AG04450 (cell line): ENCODE measurements at regions not wholly inside any gene's neighbourhood (a gene's known extent, or its start where the extent isn't known, plus 50 kb on each side); places are given as distances from the start of the nearest gene placed in this dataset.

Experiments
- CTCF ChIA-PET: fragments of 300-600, 350-600 bp; formaldehyde crosslinking; extraction: SDS; loops from one replicate; lab custom pipeline; 2022; ENCODE audit warnings: antibody characterized with exemption, inconsistent platforms; lab: Charles Lee
- POLR2A ChIA-PET: fragments of 350-600 bp; formaldehyde crosslinking; extraction: SDS; loops from one replicate; lab custom pipeline; 2021; ENCODE audit warnings: antibody characterized with exemption, inconsistent platforms; lab: Yijun Ruan, JAX
- DNase-seq: peaks from one replicate; pipeline ENCODE4 v3.0.0-alpha.2; 2011; ENCODE audit warnings: low read depth, low spot score
- H3K27ac ChIP-seq: one replicate; pipeline ENCODE4 v1.5.1; 2012; ENCODE audit warnings: low read depth, low read length, control low read depth
- H3K27me3 ChIP-seq: one replicate; pipeline ENCODE4 v1.6.0; 2012; ENCODE audit warnings: low read length; ENCODE audit not compliant: control insufficient read depth, insufficient read depth
- H3K4me3 ChIP-seq: 2 replicates; pipeline ENCODE4 v1.5.1; 2011; ENCODE audit warnings: mild to moderate bottlenecking, low read depth, low read length, control low read depth
- H3K9me3 ChIP-seq: 2 replicates; pipeline ENCODE4 v1.5.1; 2012; ENCODE audit warnings: low read length; ENCODE audit not compliant: control insufficient read depth, insufficient read depth
- CTCF ChIP-seq: IDR thresholded peaks from 2 replicates; pipeline ENCODE4 v1.5.1; 2011; ENCODE audit warnings: low read depth, low read length, control low read depth, inconsistent platforms

GRCh38 chr5:68928617-68929302, 165.1 kb upstream of the SLC30A5 start:
- DNase-seq = no peak
- peaks cover 9% of the 10 kb centered on the region; the same call in 1 of the 2 replicates for H3K9me3 ChIP-seq
- H3K4me3 ChIP-seq = no peak overlapping the region
- CTCF ChIA-PET = no interaction called here
- POLR2A ChIA-PET = no interaction called here
- TF ChIP-seq CTCF = no peak
- H3K27ac ChIP-seq = no peak overlapping the region
- no peaks in the 10 kb centered on the region for H3K27me3 ChIP-seq

- no peak for DNase-seq
- ChIA-PET POLR2A (no interaction called here), CTCF (no interaction called here)
- H3K27me3 ChIP-seq = no peaks in the 10 kb centered on the region
- H3K27ac ChIP-seq = no peak overlapping the region
- peaks cover 9% of the 10 kb centered on the region; the same call in 1 of the 2 replicates for H3K9me3 ChIP-seq
- TF ChIP-seq CTCF = no peak
- no peak overlapping the region for H3K4me3 ChIP-seq
Measured at GRCh38 chr5:68930139-68930538, 163.7 kb upstream of the SLC30A5 start.

GRCh38 chr5:68932830-68933434, 160.9 kb upstream of the SLC30A5 start:
- POLR2A ChIA-PET = no interaction called here
- H3K4me3 ChIP-seq = no peak overlapping the region
- no peak for DNase-seq
- no peaks in the 10 kb centered on the region for H3K27me3 ChIP-seq
- CTCF ChIA-PET = no interaction called here
- no peak overlapping the region for H3K27ac ChIP-seq
- peaks cover 9% of the 10 kb centered on the region; the same call in 1 of the 2 replicates for H3K9me3 ChIP-seq
- TF ChIP-seq CTCF = no peak

- Histone ChIP-seq H3K4me3 (no peak overlapping the region), H3K27ac (no peak overlapping the region), H3K27me3 (no peaks in the 10 kb centered on the region), H3K9me3 (no peaks in the 10 kb centered on the region; the same call in 1 of the 2 replicates)
- CTCF ChIA-PET = no interaction called here
- no peak for TF ChIP-seq CTCF
- DNase-seq = no peak
- POLR2A ChIA-PET = no interaction called here
Measured at GRCh38 chr5:68942169-68942568, 151.6 kb upstream of the SLC30A5 start.

GRCh38 chr5:68946728-68947127, 147.1 kb upstream of the SLC30A5 start:
- no peak for DNase-seq
- ChIA-PET POLR2A (no interaction called here), CTCF (no interaction called here)
- Histone ChIP-seq H3K9me3 (no peaks in the 10 kb centered on the region; the same call in 1 of the 2 replicates), H3K27ac (no peak overlapping the region), H3K4me3 (no peak overlapping the region), H3K27me3 (peaks cover 10% of the 10 kb centered on the region)
- no peak for TF ChIP-seq CTCF
